Glutamatergic neuron (in vitro differentiated cells): ENCODE measurements at regions not wholly inside any gene's neighbourhood (a gene's known extent, or its start where the extent isn't known, plus 50 kb on each side); places are given as distances from the start of the nearest gene placed in this dataset.

Experiments
- DNase-seq: peaks from one replicate; pipeline ENCODE4 v3.0.0; 2022
- H3K27ac Mint-ChIP-seq: one replicate; pipeline ENCODE4 v1.8.0; 2020; ENCODE audit warnings: mild to moderate bottlenecking, mixed read lengths, inconsistent platforms; ENCODE audit not compliant: unreplicated experiment
- H3K27me3 Mint-ChIP-seq: one replicate; pipeline ENCODE4 v1.8.0; 2020; ENCODE audit warnings: mild to moderate bottlenecking, moderate library complexity, mixed read lengths, inconsistent platforms; ENCODE audit not compliant: unreplicated experiment
- H3K36me3 Mint-ChIP-seq: one replicate; pipeline ENCODE4 v1.8.0; 2020; ENCODE audit warnings: mild to moderate bottlenecking, mixed read lengths, inconsistent platforms; ENCODE audit not compliant: unreplicated experiment
- H3K4me1 Mint-ChIP-seq: one replicate; pipeline ENCODE4 v1.8.0; 2020; ENCODE audit warnings: mild to moderate bottlenecking, low read depth, mixed read lengths, inconsistent platforms; ENCODE audit not compliant: unreplicated experiment
- H3K4me3 Mint-ChIP-seq: one replicate; pipeline ENCODE4 v1.8.0; 2020; ENCODE audit warnings: mild to moderate bottlenecking, mixed read lengths, inconsistent platforms; ENCODE audit not compliant: unreplicated experiment
- H3K9me3 Mint-ChIP-seq: one replicate; pipeline ENCODE4 v1.8.0; 2020; ENCODE audit warnings: mild to moderate bottlenecking, moderate library complexity, mixed read lengths, inconsistent platforms; ENCODE audit not compliant: unreplicated experiment
- CTCF ChIP-seq: fragments of 200-600 bp; sonication (generic); IDR thresholded peaks from one replicate; pipeline ENCODE4 v1.5.0; 2021; ENCODE audit not compliant: partially characterized antibody, unreplicated experiment

GRCh38 chr12:107478881-107479280 is 206.7 kb upstream of the PWP1 start:
- no peak for DNase-seq
- no peak for TF ChIP-seq CTCF
- Mint-ChIP-seq H3K4me3 (no peak overlapping the region), H3K27ac (no peak overlapping the region), H3K27me3 (peaks cover 3% of the 10 kb centered on the region), H3K36me3 (no peaks in the 10 kb centered on the region), H3K9me3 (no peaks in the 10 kb centered on the region), H3K4me1 (no peaks in the 10 kb centered on the region)

GRCh38 chr12:107480836-107481608 is 204.6 kb upstream of the PWP1 start:
- DNase-seq, result no peak
- no peaks in the 10 kb centered on the region for H3K36me3 Mint-ChIP-seq
- no peaks in the 10 kb centered on the region for H3K4me1 Mint-ChIP-seq
- H3K27ac Mint-ChIP-seq, result no peak overlapping the region
- H3K4me3 Mint-ChIP-seq, result no peak overlapping the region
- peaks cover 3% of the 10 kb centered on the region for H3K27me3 Mint-ChIP-seq
- TF ChIP-seq CTCF, result no peak
- H3K9me3 Mint-ChIP-seq, result no peaks in the 10 kb centered on the region

DNA sequence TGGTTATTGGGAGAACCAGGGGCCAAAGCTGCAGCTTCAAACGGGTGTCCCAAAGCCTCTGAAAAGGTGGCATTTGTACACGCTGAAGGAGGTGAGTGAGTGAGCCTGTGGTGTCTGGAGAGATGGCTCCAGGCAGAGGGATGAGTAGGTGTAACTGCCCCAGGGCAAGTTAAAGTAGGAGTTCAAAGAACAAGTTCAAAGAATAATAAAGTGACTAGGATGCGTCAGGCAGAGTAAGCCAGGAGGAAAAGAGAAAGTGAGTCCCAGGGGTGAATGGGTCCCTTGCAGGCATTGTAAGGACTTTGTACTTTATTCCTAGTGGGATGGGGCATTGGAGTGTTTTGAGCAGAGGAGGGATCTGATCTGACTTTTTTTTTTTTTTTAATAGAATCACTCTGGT is 201.4 kb upstream of the PWP1 start:
- Mint-ChIP-seq H3K9me3 (peaks cover 2% of the 10 kb centered on the region), H3K36me3 (no peaks in the 10 kb centered on the region), H3K27ac (no peak overlapping the region), H3K4me1 (no peaks in the 10 kb centered on the region), H3K27me3 (peaks cover 3% of the 10 kb centered on the region), H3K4me3 (no peak overlapping the region)
- TF ChIP-seq CTCF, result no peak
- no peak for DNase-seq

DNA sequence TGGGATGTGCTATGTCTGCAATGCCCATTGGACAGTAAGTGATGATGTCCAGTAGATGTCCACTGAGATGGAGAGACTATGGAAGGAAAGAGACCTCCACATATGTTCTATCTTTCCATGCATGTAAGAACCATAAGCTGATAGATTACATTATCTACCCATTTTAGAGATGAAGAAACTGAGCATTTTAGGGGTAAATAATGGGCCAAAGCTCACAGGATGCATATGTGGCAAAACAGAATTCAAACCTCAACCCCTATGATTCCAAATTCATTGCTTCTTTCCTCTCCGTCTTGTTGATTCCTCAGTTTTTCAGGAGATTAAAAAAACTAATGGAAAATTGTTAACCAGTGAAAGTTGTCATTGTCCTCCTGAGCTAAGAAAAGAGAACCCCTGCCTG is 200.7 kb upstream of the PWP1 start:
- H3K27ac Mint-ChIP-seq, result no peak overlapping the region
- H3K4me3 Mint-ChIP-seq, result no peak overlapping the region
- TF ChIP-seq CTCF, result no peak
- H3K9me3 Mint-ChIP-seq, result peaks cover 2% of the 10 kb centered on the region
- no peak for DNase-seq
- H3K27me3 Mint-ChIP-seq, result peaks cover 3% of the 10 kb centered on the region
- H3K36me3 Mint-ChIP-seq, result no peaks in the 10 kb centered on the region
- H3K4me1 Mint-ChIP-seq, result no peaks in the 10 kb centered on the region

GRCh38 chr12:107485731-107486130 is 199.9 kb upstream of the PWP1 start:
- Mint-ChIP-seq H3K4me1 (no peaks in the 10 kb centered on the region), H3K36me3 (no peaks in the 10 kb centered on the region), H3K9me3 (peaks cover 2% of the 10 kb centered on the region), H3K27ac (no peak overlapping the region), H3K27me3 (peaks cover 5% of the 10 kb centered on the region), H3K4me3 (no peak overlapping the region)
- DNase-seq, result no peak
- no peak for TF ChIP-seq CTCF
